HS-27A (cell line): ENCODE measurements at regions not wholly inside any gene's neighbourhood (a gene's known extent, or its start where the extent isn't known, plus 50 kb on each side); places are given as distances from the start of the nearest gene placed in this dataset.
"Not testable (repeated sequence)": the region's sequence is repeated elsewhere in the genome, so short reads cannot be mapped to it uniquely, and the experiment has no call there.

Experiments used
- DNase-seq: peaks from one replicate; pipeline ENCODE4 v3.0.0-alpha.2; 2012; ENCODE audit warnings: low read depth, missing footprints

DNA sequence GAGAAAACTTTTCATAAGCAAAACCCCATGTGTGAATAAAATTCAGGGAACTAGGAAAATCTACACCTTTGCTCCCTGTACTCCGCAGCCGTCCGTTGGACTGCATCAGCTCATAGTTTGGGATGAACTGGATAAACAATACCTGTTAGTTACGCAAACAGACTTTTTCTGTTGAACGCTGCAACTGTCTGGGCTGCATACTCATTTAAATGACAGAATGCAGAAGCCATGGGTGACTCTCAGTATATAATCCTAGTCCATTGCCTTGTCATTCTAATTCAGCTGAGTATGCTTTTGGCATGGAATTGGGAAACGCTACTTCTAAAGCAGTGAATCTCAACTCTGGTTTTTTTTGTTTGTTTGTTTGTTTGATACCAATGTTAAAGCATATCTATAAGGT is 151.6 kb downstream of the SLITRK1 start:
- DNase-seq = no peak

DNA sequence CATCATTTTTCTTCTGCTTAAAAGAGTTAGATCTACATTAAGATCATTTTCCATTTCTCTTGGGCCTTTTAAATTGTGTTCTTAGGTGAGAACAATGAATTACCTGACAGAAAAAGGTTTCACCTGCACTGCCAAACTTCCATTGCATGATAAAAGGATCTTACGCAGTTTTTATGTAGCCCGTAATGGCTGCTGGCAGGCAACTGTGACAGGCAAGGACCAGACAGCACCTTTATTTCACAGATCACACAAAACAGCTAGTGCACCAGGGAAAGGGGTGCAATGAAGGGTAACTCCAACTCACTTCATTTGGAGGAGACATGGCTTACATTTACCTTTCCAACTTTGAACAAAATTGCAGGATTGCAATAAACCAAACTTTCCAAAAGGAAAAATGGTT is 159.8 kb downstream of the SLITRK1 start:
- no peak for DNase-seq

DNA sequence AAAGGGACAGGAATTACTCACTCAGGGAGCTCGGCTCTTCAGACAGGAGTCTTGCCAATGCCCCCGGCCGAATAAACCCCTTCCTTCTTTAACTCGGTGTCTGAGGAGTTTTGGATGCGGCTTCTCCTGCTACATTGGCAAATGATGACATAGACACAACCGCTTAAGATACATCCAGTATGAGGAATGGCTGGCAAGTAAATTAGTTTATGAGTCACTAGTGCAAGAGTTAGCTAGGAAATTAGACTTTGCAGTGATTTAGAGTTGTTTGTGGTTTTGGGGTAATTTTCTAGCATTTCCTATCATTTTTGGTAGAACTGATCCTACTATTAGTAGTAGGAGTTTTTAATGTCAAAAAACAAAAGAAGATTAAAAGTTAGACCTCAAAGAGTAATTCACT is 166.2 kb downstream of the SLITRK1 start:
- no peak for DNase-seq

DNA sequence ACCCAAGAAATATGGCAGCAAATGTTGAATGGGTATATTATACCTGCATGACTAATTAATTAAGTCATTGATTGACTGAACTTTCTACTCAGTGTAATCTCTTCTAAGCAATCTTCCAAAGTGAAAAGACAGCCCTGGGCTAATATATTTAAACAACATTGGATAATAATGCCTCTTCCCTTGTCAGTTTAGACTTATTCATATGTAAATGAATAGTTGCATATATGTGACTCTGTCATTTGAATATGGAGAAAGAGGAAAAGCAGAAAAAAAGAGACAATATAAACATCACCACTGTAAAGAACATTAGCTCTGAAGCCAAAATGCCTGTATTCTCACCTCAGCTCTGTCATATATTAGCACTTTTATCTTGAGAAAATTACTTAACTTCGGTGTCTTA is 168.0 kb downstream of the SLITRK1 start:
- DNase-seq = no peak

DNA sequence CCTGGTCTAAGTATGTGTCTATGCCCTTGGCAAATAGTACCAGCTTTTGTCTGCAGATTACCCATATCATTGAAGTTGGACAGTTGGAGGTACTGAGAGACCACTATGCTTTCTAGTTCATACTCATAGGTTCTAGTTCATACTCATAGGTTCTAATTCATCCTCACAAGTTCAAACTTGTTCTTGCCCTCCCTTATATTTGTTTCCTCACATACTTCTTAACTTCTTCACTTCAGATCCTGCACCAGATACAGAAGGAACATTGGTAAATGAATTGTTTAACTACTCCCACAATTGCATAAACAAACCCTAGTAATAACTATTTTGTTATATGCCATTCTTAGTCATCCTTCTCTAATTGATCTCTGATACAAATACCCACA is 172.2 kb downstream of the SLITRK1 start:
- no peak for DNase-seq

DNA sequence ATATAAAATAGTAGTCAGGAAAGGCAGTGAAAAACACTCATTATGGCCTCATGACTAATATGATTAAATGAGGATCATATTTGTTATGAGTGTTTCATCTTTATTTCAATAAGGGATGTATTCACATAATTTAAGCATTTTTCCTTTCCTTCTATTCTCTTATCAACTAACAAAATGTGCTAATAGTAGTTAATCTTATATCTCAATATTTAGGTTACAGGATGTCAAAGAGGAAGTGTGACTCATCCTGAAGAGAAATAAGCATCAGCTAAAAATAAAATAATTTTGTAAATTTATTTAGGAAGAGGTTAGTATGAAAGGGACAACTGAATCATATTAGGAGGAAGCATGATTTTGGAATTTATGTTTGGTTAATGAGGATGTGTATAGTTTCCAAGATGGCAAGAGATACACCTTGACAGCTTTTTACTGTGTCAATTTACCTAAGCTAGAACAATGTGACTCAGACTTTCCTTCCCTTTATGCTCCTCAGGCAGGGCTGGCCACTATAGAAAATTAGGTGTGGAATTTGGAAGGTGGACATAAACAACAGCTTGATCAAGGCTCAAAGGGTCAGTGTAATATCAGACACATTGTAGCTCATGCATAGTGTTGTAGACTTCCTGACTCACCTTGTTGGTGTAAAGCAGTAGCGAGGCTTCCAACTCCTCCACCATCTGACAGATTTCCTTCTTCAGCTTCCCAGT is 172.7 kb downstream of the SLITRK1 start:
- DNase-seq = no peak

DNA sequence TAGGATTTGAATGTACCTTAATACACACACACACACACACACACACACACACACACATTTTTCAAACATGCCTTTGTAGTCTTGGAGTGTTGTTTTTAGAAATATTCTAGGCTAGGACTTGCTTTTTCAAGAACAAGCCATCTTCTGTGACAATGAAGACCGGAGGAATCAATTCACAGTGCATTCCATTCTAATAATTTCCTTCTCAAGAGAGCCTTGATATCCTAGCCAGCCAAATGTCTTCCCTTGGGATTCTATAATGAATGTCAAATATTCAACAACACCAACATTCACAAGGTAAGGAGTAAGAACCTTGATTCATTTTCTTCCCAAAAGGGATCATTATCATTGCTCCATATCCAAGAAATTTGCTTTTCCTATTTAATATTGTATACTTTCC is 180.3 kb downstream of the SLITRK1 start:
- no peak for DNase-seq

DNA sequence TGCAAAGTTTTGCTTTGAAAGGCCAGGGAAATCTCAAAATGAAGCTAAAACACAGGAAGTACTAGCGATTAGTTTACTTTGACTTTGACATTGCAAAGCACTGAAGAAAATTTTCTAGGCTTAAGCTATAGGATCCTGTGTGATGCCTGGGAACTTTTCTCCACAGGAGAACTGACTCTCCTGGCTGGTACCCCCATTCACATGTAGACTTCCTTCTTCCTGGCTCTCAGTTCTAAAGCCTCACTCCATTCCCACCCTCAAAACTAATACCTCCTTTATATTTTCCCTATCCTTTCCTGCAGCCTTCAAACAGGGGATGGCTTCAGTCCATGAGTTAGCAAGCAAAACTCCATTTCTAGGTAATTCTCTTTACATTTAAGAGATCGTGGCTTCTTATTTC is 189.5 kb downstream of the SLITRK1 start:
- DNase-seq = no peak

DNA sequence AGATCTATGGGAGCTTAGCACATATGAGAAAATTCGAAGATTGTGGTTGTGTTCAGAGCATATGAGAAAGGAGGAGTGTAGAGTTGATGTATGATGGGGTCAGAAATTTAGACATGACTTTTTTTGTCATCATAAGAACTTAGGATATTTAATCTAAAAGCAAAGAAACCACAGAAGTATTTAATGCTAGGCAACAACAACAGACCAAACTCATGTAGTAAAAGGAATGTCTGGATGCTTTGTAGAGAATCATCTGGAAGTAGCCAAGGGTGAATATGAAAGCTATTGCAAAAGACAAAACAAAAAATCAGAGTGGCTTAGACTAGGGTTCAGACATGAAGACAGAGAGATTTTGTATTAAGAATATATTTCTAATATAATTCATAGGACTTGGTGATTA is 190.3 kb downstream of the SLITRK1 start:
- DNase-seq = no peak

DNA sequence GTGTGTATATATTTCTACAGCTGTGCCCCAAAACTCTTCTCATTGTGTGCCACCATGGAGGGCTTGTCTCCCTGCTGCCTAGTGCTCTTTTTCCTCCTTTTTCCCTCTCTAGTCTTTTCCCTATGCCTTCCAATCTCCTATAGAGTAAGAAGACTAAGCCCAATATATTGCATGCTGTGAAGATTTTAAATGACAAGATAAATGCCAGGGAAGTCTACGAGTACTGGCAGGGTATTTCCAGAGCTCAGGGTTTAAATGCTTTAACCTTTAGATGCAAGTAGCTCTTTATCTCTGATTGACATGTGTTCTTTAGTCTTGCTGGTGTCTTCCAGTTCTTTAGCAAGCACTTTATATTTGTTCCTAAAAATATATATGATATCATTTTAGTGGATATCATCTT is 200.7 kb downstream of the SLITRK1 start:
- DNase-seq = no peak

DNA sequence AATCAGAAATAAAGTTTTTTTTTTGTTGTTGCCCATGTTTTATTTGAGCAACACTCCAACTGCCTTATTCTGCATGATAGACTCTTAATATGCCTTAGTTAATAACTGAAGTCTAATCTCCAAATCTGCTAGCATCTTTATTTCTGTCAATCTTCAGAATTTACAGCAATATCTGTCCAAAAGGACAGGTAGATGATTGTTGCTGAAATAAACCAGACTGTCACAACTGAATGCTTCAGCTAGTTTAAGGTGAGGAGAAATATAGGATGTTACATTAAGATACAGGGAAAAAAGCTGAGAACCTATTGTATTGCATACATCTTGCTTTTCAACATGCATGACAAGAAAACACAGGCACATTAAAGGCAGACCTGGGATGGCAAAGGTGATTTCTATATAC is 204.3 kb downstream of the SLITRK1 start:
- no peak for DNase-seq

DNA sequence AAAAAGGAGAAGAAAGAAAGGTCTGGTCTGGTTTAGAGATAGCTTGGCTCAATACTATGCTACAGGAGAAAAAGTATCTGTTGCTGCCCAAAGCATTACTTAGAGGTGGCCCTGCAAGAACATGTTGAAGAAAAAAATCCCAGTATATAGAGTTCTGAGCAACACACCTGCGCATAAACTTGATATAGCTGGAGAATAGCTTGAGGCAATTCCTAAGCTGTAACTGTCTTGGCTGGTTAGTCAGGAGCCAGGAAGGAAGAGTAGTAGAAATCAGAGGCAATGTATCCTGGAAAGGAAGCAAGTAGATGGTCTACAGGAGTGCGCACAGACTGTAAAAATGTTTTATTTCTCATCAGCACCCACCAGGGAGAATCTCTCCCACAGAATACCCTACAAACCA is 209.7 kb downstream of the SLITRK1 start:
- DNase-seq = no peak

DNA sequence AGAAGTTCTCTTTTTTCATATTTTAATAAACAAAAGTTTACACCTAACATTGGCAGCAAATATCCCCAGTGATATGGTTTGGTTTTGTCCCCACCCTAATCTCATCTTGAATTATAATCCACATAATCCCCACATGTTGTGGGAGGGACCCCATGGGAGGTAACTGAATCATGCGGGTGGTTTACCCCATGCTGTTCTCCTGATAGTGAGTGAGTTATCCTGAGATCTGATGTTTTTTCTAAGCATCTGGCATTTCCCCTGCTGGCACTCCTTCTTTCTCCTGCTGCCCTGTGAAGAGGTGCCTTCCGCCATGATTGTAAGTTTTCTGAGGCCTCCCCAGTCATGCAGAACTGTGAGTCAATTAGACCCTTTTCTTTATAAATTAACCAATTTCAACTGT is 214.7 kb downstream of the SLITRK1 start:
- no peak for DNase-seq

DNA sequence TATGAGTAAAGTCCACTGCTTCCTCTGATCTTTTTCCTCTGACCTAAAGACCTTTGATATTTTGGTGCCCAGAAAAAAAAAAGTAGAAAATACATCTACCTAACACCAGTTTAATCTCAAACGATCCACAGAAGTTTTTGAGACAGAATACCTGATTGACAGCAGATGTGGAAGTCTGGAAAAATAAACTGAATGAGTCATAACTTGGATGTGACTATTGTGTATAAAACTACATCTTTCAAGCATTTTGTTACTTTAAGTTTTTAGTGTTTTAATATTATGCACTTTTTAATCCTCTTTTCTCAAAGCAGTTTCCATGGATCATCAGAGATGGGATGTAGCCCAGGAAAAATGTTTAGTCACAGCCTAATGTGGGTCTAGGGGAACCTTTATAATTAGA is 216.1 kb downstream of the SLITRK1 start:
- no peak for DNase-seq

DNA sequence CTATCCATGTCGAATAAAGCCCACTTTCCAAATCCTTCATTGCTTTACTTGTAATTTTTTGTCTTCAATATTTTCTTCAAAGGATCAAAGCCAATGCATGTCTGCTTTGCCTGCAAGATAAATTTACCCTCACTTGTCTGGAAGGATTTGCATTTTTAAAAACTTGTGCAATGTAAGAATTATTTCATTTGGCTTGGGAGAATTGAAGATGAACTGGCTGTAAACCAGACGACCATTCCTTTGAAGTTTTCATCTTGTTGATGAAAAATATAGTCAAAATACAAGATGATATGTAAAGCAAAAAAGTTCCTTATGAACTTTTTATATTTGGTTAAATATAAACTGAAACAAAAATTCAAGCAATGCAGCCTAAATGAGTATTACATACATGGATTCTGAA is 225.0 kb downstream of the SLITRK1 start:
- no peak for DNase-seq

DNA sequence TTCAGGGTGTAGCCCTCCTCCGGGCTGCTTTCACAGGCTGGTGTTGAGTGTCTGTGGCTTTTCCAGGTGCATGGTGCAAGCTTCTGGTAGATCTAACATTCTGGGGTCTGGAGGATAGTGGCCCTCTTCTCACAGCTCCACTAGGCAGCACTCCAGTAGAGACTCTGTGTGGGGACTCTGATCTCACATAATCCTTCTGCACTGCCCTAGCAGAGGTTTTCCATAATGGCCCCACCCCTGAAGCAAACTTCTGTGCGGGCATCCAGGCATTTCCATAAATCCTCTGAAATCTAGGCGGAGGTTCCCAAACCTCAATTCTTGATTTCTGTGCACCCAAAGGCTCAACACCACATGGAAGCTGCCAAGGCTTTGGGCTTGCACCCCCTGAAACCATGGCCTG is 239.7 kb downstream of the SLITRK1 start:
- DNase-seq = not testable (repeated sequence)

DNA sequence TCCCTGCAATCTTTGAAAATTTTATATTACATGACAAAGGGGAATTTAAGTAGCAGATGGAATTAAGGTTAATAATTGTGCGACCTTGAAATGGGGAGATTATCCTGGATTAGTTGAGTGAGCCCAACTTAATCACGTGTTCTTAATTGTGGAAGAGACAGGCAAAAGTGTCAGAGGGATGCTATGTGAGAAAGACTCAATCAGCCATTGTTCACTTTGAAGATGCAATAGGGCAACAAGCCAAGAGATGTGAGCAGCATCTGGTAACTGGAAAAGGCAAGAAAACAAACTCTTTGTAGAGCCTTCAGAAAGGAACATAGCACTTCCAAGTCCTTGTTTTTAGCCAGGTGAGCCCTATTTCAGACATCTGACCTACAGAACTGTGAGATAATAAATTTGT is 247.7 kb downstream of the SLITRK1 start:
- no peak for DNase-seq

DNA sequence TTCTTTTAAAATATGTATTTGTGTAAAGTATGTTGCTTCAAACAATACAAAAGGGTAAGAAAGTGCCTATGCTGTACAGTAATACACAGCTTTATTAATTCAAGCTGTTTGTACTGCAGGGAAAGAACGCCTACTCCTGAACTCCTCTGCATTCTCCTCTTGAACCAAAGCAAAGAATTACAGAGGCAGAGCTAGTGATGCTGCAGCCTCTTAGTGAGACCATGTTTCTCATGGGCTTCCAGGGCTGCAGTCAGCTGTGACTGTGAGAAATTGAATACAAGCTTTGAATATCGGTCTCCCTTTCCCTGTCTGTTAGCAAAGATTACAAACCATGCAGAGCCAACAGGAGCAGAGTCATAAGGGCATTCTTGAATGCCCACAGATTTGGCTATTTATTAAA is 248.5 kb downstream of the SLITRK1 start:
- DNase-seq = no peak

DNA sequence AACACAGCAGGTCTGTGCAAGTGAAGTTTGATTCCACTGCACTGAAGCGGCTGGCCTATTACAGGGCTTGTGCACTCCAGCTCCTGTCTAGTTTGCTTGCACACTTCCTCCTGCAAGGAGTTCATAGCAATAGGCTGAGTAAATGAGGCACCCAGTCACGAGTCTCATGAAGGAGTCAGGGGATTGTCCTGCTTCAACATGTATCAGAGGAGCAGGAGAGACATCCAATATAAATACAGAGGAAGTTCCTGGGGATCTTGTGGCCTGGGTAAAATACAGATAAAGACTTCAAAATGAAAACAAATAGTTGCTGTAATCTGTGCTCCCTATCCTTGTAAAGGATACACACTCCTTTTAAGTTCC is 259.9 kb downstream of the SLITRK1 start:
- no peak for DNase-seq

DNA sequence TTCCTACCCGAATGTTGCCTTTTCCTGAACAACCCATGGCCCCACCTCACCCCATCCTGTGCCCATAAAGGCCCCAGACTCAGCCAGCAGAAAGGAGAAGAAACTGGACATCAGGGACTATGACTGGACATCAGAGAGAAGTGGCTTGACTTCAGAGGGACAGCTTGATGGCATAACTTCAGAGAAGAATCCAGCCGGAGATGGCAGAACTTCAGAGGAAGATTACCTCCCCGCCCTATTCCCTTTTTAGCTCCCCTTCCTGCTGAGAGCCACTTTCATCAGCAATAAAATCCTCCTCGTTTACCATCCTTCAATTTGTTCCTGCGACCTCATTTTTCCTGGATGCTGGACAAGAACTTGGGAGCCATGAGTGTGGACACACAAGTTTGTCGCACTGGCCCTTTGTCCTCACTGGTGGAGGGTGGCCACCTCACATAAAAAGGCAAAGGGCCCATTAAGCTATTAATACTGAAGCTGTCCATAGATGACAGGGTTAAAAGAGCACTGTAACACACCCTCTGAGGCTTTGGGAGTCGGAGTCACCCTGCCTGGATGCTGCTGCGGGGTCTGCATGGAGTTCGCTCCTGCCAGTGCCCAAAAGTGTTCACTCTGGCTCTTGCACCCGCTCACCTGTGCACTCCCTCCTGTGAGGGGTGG is 260.4 kb downstream of the SLITRK1 start:
- DNase-seq = no peak

DNA sequence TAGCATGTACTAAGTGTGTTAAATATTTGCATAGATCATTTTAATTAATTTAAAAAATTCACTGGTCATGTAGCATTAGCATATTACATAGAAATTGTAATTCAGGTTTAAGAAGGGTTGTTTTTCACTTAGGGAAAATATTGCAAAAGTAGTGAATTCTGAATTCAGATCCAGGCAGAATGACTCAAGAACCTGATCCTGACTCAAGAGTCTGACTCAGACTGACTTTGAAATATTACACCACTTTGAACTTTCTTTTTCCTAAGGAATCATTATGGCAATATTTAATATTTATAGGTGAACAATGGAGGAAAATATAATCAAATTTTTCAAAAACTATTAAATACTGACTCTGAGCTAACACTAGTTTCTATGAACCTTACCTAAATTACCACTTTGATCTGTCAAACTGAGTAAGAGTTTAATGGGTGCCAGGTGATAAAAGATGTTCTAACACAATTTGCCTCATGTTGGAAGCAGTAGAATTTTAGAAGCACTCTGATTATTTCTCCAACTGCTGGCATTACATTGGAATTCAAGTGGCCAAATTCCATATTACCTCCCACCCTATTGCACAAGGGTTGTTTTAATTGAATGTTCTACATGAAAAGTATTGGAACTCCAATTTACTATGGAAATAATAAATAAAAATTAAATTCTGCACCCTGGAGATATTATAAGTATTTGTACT is 261.6 kb downstream of the SLITRK1 start:
- no peak for DNase-seq

DNA sequence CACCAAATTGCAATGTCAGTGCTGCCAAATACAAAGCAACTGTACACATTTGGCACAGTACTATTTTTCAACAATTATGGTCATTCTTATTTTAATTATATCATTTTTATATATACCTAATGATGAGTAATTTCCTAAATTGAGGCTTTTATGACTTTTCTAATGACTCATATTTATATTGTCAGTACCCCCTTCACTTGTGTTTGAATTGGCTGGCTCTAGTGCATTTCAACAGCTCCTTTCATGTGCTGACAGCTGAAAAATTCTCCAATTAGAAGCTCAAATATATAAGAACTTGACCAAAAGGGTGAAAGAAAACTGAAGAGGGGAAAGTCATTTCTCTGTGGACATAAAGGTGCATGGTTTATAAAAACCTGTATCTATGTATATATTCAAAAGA is 263.3 kb downstream of the SLITRK1 start:
- DNase-seq = no peak

DNA sequence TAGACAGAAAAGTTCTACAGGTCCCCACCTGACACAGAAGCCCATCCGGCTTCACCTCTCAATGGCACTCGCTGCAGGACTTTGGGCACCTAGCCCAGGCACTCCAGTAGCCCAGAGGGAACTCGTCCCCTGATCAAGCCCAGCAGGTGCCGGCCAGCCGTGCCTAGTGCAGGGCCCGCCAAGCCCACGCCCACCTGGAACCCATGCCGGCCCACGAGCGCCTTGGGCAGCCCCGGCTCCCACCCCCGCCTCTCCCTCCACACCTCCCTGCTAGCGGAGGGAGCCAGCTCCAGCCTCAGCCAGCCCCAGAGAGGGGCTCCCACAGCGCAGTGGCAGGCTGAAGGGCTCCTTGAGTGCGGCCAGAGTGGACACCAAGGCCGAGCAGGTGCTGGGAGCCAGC is 268.8 kb downstream of the SLITRK1 start:
- DNase-seq = no peak

DNA sequence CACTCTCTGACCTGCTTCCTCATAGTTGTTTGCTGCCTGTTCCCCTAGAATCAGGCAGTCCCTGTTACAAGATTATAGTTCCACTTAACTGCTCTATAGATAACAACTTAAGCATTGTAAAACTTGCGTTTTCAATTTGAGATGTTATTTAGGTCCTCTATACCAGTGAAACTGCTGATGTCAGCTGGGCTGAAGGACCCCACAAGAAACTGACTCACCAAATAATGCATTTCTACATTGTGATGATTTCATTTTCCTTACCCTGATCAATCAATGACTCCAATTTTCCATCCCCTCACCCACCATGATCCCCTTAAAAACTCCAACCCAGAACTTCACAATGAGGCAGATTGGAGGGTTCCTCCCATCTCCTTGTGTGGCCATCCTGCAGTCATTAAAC is 280.7 kb downstream of the SLITRK1 start:
- no peak for DNase-seq
